ENCODE measurements at regions not wholly inside any gene's neighbourhood (a gene's known extent, or its start where the extent isn't known, plus 50 kb on each side); places are given as distances from the start of the nearest gene placed in this dataset.

- TF ChIP-seq YY1 (IDR thresholded peaks at IDR 0.05; ENCODE audit: insufficient read depth, insufficient read length) = no peak
- no peak for TF ChIP-seq ZNF274 (IDR thresholded peaks at IDR 0.05; ENCODE audit: low read depth, low read length)
- TF ChIP-seq SUZ12 (IDR thresholded peaks at IDR 0.05; ENCODE audit: extremely low read depth, insufficient read depth, insufficient read length) = no peak
Observed at GRCh38 chr15:39228889-39229288, 352.0 kb upstream of the THBS1 start.
